ENCODE measurements at regions not wholly inside any gene's neighbourhood (a gene's known extent, or its start where the extent isn't known, plus 50 kb on each side); places are given as distances from the start of the nearest gene placed in this dataset.
"Not testable (repeated sequence)": the region's sequence is repeated elsewhere in the genome, so short reads cannot be mapped to it uniquely, and the experiment has no call there.

- no peak for ATAC-seq
- no peak for DNase-seq
- intact Hi-C loops (cut with DNase I) = no loop called here
- no peaks in the 10 kb centered on the region for H3K36me3 ChIP-seq
- H3K9me3 ChIP-seq = no peaks in the 10 kb centered on the region
- no peak for FAIRE-seq
- H3K27me3 ChIP-seq = no peaks in the 10 kb centered on the region
- WGBS, 2 donors = 55 to 71% methylated on average over 6 of the region's 6 CpGs
- TF ChIP-seq CTCF (IDR thresholded peaks at IDR 0.05) = no peak
- no peaks in the 10 kb centered on the region for H3K4me1 ChIP-seq
- no peak overlapping the region for H3K27ac ChIP-seq
- H3K4me3 ChIP-seq = no peak overlapping the region
Measured at GRCh38 chr4:4946416-4946815, 72.8 kb downstream of the CYTL1 start.

GRCh38 chr4:4947721-4948120 lies 71.5 kb downstream of the CYTL1 start:
- Histone ChIP-seq H3K4me1 (no peaks in the 10 kb centered on the region), H3K27me3 (no peaks in the 10 kb centered on the region), H3K4me3 (no peak overlapping the region), H3K36me3 (no peaks in the 10 kb centered on the region), H3K27ac (no peak overlapping the region), H3K9me3 (no peaks in the 10 kb centered on the region)
- no peak for TF ChIP-seq CTCF (IDR thresholded peaks at IDR 0.05)
- 75 to 83% methylated on average over 5 of the region's 5 CpGs for WGBS, 2 donors
- intact Hi-C loops (cut with DNase I) = no loop called here
- DNase-seq = no peak
- no peak for FAIRE-seq
- no peak for ATAC-seq

- H3K36me3 ChIP-seq = no peaks in the 10 kb centered on the region
- no peaks in the 10 kb centered on the region for H3K4me1 ChIP-seq
- H3K9me3 ChIP-seq = no peaks in the 10 kb centered on the region
- no peak for DNase-seq
- ATAC-seq = no peak
- 39 to 46% methylated on average over 3 of the region's 3 CpGs for WGBS, 2 donors
- intact Hi-C loops (cut with DNase I) = no loop called here
- H3K4me3 ChIP-seq = no peak overlapping the region
- FAIRE-seq = no peak
- H3K27ac ChIP-seq = no peak overlapping the region
- H3K27me3 ChIP-seq = no peaks in the 10 kb centered on the region
- TF ChIP-seq CTCF (IDR thresholded peaks at IDR 0.05) = no peak
Measured at GRCh38 chr4:4948370-4948769, 70.9 kb downstream of the CYTL1 start.

GRCh38 chr4:4950561-4951290 lies 68.5 kb downstream of the CYTL1 start:
- 59 to 60% methylated on average over 9 of the region's 9 CpGs for WGBS, 2 donors
- no peak overlapping the region for H3K4me3 ChIP-seq
- ATAC-seq (no peak), DNase-seq (no peak), FAIRE-seq (no peak)
- H3K9me3 ChIP-seq = no peaks in the 10 kb centered on the region
- no peak overlapping the region for H3K27ac ChIP-seq
- H3K36me3 ChIP-seq = no peaks in the 10 kb centered on the region
- no peaks in the 10 kb centered on the region for H3K4me1 ChIP-seq
- no peaks in the 10 kb centered on the region for H3K27me3 ChIP-seq
- intact Hi-C loops (cut with DNase I) = no loop called here
- no peak for TF ChIP-seq CTCF (IDR thresholded peaks at IDR 0.05)

- Histone ChIP-seq H3K27me3 (no peaks in the 10 kb centered on the region), H3K4me3 (no peak overlapping the region), H3K9me3 (no peaks in the 10 kb centered on the region), H3K27ac (no peak overlapping the region), H3K4me1 (no peaks in the 10 kb centered on the region), H3K36me3 (no peaks in the 10 kb centered on the region)
- TF ChIP-seq CTCF (IDR thresholded peaks at IDR 0.05) = no peak
- no peak for ATAC-seq
- DNase-seq = no peak
- intact Hi-C loops (cut with DNase I) = no loop called here
- 48 to 76% methylated on average over 2 of the region's 2 CpGs for WGBS, 2 donors
- no peak for FAIRE-seq
Measured at GRCh38 chr4:4952273-4952672, 67.0 kb downstream of the CYTL1 start.

GRCh38 chr4:4959344-4960074 lies 59.7 kb downstream of the CYTL1 start:
- WGBS, 2 donors = 87 to 90% methylated on average over 19 to 23 of the region's 29 CpGs
- H3K27me3 ChIP-seq; intact Hi-C loops (cut with DNase I); H3K36me3 ChIP-seq; DNase-seq; FAIRE-seq; H3K4me3 ChIP-seq; ATAC-seq; H3K27ac ChIP-seq; H3K4me1 ChIP-seq; H3K9me3 ChIP-seq: not testable (repeated sequence)
